ENCODE measurements at regions not wholly inside any gene's neighbourhood (a gene's known extent, or its start where the extent isn't known, plus 50 kb on each side); places are given as distances from the start of the nearest gene placed in this dataset.

GRCh38 chr6:149202952-149203351, 114.6 kb upstream of the TAB2 start:
- TF ChIP-seq EZH2 (IDR thresholded peaks at IDR 0.05; ENCODE audit: low read length, unreplicated experiment), result no peak
- TF ChIP-seq, protein P1, sequence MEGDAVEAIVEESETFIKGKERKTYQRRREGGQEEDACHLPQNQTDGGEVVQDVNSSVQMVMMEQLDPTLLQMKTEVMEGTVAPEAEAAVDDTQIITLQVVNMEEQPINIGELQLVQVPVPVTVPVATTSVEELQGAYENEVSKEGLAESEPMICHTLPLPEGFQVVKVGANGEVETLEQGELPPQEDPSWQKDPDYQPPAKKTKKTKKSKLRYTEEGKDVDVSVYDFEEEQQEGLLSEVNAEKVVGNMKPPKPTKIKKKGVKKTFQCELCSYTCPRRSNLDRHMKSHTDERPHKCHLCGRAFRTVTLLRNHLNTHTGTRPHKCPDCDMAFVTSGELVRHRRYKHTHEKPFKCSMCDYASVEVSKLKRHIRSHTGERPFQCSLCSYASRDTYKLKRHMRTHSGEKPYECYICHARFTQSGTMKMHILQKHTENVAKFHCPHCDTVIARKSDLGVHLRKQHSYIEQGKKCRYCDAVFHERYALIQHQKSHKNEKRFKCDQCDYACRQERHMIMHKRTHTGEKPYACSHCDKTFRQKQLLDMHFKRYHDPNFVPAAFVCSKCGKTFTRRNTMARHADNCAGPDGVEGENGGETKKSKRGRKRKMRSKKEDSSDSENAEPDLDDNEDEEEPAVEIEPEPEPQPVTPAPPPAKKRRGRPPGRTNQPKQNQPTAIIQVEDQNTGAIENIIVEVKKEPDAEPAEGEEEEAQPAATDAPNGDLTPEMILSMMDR (conservative IDR thresholded peaks at IDR 0.05; ENCODE audit: low read depth, low read length), result no peak
